ENCODE measurements at regions not wholly inside any gene's neighbourhood (a gene's known extent, or its start where the extent isn't known, plus 50 kb on each side); places are given as distances from the start of the nearest gene placed in this dataset.
A peak's percentile ranks its signal among the peaks of the same experiment; 100 is the strongest.

DNA sequence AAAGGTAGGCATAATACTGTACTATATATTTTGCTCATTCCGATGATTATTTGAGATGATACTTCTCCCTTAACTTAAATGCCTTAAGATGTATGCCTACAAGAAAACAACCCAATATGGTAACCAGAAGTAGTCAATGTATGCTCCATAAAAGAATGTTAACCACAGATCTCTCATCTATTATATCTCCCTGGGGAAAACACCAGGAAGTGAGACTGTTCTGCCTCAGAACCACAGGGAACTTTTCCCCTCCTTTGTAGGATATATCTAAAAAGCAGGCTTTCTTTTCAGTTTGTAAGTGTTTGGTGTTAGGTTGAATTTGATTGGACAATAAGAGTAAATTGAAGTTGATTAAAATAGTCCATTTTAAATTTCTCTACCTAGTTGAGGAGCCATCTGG is 1160.5 kb upstream of the NXPH2 start:
- no peak for DNase-seq

DNA sequence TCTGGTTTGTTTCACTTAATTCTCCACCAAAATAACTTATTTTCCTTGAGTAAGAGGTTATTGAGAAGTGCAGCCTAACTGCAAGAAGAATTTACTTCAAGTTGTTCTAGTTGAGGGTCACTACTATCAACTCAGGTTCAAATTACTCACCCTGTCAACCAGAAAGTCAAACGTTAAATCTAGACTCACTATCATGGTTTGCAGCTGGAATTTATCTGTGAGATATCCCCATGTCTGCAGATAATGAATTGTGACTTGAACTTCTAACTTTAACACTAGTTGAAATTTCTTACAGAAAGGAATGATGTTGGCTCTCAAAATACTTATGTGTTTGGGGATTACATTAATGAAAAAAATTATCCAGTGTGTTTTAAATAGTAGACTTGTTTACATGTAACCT is 1145.7 kb upstream of the NXPH2 start:
- DNase-seq, result no peak

DNA sequence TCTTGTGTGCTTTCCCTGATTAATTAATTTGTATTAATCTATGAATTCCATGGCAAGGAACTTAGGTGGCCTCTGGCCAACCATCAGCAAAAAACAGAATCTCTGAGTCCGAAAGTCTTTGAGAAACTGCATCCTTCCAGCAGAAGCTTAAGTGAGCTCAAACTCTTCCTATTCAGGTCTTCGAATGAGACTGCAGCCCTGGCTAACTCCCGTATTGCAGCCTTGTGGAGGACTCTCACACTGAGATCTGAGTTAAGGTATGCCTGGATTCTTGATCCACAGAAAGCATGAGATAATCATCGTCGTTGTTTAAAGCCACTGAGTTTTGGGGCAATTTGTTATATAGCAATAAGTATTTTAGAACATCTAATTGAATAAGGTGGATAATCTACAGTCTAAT is 1143.9 kb upstream of the NXPH2 start:
- DNase-seq, result no peak

DNA sequence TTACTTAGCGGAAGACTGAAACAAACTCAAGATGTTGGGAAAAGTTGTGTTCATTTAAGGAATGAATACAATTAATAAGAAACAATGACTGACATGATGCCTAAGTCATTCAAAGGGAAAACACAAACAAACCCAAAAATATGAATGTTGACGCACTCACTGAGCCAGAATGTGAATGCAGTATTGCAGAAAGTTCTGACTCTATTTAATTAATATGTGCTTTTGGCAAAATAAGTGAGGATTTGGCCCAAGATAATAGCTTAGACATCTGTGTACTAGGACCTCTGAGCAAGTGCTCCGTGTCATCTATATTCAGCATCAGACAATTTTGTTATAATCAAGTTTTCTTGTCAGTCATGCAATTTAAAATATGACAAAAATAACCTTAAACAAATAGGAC is 1138.8 kb upstream of the NXPH2 start:
- DNase-seq, result peak; percentile 5

DNA sequence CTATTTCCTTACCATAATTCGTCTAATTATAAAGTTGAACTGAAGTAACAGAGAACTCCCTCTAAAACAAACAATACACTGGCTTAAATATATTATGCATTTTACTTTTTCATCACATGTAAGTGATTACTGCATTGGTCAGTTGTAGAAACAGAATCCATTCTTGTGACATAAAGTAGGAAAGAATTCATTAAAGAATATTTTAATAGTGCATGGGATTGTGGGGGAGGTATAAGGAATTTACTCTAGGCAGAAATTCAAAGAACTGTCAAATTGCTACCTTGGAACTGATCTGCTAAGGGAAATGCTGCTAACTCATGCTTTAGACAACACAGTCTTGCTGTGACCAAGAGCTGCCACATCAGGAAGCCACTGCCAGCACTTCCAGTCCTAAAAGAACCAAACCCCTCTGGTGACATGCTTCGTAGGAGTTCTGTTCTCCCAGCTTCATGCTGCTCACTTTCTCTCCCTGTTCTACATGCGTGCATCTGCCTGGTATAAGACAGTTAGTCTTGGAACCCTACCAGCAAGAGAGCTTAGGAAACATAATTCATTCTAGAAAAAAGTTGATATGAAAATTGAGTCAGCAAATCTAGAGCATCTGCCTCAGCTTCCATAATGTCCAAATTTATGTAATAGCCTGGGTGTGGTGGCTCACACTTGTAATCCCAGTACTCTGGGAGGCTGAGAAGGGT is 1137.6 kb upstream of the NXPH2 start:
- DNase-seq, result no peak

DNA sequence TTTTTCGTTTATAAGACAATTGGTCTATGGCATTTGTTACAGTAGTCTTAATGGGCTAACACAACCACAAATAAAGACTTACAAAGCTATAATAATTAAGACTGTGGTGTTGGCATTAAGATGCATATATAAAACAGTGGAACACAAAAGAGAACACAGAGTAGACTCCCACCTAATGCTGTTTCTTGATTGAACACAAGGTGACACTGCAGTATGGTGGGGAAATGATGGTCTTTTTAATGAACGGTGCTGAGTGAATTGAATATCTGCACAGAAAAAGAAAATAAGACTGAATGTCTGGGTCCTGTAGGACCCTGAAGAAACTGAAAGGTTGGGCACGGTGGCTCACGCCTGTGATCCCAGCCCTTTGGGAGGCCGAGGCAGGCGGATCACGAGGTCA is 1136.6 kb upstream of the NXPH2 start:
- no peak for DNase-seq

DNA sequence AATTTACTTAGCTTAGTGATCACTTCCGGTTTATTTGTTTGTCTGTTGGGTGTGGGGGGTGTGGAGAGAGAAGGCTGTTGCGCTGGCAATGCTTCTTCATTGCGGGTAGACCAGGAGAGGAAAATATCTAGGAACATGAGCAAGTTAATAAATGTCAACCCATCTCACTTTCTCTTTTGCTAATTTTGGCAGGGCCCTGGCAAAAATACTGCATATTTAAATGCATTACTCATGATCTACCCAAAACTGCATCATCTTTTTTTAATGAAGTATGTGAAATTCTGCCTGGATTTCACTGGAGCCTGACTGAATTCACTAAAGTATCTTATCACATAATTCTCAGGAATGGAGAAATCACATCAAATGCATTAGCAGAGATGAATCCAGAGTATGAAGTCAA is 1131.0 kb upstream of the NXPH2 start:
- DNase-seq, result no peak

DNA sequence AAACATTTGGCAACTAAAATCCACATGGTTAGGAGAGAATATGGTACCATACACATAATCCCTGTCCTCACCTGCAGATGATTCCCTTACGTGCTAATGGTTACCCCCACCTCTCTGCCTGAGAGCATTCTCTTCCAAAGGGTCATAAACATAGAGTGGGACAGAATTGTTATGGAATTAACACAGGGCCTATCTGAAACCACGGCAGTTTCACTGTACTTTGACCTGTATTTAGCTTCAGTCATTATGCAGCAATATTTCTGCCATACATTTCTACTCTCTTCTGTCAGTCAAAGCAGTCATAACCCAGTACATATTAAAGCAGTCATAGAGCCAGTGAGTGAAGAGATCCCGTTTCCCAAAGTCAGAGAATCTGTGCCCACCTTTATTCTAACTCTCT is 1128.9 kb upstream of the NXPH2 start:
- no peak for DNase-seq

DNA sequence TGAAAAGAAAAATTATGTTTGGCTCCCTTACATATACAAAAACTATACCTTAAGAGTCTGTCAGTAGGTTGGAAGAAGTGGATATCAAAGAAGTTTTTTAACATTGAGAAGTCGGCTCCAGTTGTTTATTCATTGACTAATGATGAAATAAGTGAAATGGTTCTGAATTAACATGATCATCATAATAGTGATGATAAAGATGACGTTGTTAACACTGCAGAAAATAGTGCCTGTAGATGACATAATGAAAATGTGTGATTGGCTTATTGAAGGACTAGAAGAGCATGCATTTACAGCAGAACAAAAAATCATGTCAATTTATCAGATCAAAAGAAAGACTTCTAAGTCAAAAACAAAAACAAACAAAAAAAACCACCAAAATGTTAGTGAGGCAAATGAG is 1125.4 kb upstream of the NXPH2 start:
- DNase-seq, result no peak

DNA sequence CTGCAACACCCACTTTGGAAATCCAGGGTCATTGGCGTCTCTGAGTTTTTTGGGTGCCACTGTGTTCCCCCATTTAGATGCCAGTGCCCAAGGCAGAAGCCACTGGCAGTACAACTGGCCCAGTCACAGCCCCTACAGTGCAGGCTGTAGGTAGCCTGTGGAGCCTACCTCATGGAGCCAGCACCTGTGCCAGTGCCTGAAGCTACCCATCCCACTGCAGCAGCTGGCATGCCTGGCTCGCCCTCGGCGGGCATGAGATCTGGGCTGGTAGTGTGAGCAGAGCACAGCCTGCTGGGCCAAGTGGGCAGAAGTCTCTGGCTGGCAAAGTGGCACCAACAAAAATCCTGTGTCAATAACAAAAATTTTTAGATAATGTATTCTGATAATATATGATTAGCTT is 1111.4 kb upstream of the NXPH2 start:
- DNase-seq, result no peak

DNA sequence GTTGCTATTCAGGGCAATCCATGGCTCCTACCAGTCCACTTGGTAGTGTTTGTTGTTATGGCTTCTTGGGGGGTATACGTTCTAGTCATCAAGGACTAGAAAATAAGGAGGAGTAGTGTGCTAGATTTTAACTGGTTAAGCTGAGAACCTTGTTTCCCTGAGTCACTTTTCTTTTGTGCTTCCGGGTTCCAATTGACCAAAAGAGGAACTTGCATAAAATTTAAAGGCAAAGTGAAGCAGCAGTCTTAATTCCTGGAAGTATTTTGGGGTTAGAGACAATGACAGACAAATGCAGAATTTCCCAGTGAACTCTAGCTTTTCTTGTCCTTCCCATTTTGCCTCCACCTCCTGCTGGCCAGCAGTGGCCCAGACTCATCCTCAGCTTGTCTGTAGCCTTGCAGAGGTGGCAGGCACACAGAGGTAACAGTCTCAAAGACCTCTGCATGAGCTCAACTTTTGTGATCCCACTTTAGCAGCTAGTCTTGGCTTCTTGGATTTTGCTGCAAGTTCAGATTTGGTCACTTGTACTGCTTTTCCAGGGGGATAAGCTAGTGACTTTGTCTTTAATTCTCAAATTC is 1105.8 kb upstream of the NXPH2 start:
- no peak for DNase-seq

DNA sequence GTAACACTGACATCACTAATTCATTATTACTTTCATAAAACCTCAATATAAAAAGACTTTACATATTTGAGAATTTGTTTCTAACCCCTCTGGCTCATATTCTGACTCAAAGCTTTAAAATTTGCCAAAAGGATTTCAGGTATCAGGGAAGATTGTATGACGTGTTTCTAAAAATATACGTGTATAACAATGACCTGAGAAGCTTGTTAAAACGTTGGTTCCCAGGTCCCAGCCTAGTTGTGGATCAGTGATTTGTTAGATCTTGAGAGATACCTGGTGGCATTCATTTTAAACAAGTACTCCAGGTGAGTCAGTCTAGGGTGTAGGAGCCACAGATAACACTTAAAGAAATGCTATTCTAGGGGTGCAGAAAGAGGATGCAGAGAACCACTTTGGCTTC is 1096.8 kb upstream of the NXPH2 start:
- DNase-seq, result no peak

DNA sequence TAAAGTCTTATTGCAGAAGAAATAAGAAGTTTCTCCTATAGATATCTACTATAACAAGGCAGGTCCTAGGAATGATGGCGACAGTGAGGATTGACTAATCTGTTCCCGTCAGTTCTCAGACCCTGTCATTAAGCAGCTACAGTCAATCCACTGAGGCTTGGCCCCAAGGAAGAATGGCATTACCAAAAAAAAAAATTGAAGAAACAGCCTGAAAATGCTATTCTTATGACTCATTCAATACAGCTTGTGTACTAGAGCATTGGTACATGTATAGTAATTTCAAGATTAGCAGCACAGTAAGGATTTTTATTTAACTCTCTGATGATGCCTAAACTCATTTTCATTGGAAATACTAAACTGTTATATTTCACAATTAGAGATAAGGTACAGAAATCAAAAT is 1096.1 kb upstream of the NXPH2 start:
- DNase-seq, result no peak

DNA sequence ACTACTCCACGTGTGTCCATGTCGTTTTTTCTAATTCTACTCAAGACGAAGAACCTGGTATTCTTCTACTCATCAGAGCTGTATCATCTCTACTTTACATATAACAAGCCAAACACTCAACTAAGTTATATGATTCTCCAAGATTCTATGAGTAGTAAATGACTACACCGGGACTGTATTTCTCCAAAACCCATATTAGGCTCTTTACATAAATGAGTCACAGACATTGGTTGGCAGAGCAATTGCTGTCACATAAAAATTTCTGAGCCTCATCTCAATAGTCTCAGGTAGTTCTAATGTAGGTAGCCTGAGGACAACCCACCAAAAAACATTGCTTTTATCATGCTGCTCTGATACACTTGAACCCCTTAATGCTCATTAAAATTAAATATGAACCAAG is 1092.3 kb upstream of the NXPH2 start:
- no peak for DNase-seq

DNA sequence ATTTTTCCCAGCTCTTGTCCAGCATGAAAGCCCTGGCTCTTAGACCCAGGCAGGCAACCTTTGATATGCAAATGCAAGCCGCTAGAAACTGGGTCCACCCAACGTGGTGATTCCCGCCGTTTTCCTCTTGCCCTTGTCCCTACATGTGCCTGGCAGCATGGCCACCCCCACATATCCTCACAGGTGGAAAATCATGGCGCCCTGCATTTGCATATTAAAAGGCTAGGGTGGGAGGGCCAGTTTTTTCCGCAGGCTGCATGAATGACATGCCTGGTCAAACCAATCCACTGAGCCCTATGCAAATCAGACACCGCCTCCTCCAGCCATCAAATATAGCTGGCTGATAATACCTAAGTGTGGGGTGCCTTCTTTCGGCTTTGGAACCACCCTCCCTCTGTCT is 1091.8 kb upstream of the NXPH2 start:
- DNase-seq, result no peak

DNA sequence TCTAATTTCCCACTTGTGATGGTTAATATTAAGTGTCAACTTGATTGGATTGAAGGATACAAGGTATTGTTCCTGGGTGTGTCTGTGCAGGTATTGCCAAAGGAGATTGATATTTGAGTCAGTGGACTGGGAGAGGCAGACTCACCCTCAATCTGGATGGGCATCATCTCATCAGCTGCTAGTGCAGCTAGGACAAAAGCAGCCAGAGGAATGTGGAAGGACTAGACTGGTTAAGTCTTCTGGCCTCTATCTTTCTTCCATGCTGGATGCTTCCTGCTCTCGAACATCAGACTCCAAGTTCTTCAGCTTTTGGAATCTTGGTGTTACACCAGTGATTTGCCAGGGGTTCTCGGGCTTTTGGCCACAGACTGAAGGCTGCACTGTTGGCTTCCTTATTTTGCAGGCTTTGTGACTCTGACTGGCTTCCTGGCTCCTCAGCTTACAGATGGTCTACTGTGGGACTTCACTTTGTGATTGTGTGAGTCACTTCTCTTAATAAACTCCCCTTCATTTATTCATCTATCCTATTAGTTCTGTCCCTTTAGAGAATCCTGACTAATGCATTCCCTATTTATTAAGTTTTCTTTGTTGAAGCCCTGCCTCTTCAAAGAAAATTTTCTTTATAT is 1087.5 kb upstream of the NXPH2 start:
- DNase-seq, result no peak

DNA sequence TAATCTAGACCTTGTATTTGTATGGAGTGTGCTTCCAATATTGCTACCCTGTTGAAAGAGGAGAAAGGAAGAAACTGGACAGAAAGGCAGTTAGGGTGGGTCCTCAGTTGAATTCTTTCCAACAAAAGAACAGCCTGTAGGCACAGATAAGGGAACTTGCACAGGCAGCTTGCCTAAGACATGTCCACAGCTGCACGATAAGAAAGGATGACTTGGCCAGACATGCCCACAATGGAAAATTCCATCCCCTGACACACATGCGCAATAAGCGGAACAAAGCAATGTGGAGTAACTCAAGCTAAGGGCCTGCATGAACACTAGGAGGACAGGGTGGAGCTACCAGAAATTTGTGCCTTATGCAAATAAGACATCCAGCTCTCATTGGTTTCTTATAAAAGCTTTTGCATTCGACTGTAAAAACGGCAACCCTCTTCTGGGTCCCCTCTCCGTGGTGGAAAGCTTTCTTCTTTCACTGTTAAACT is 1084.7 kb upstream of the NXPH2 start:
- DNase-seq, result no peak

DNA sequence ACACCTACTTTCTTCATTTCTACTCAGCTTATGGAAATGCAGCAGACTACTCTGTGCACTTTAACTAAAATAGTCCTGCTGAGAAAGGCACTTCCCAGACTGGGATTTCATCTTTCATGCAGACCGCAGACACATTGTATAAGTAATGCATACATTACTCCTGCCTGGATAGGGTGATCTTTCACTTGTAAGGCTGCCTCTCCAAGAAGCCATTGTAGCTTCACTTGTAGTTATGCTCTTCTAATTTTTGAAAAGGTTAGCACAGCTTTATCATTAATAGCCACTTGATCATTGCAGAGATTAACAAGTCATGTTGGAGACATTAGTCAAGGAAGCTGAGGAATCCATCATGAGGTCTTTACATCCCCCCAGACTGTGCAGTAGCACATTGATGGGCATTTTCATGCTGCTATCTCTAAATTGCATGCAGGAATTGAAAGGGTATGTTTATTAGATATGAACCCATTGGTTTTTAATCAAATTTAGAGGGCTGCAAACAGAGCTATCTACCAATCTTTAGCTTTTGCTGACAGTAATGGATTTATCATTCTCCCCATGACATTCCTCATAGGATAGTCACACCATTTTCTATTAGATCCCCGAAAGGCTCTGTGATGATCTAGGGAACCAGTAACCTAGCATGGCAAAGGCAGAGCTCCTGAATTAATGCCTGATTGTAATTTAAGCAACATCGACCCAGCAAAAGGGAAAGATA is 1074.7 kb upstream of the NXPH2 start:
- DNase-seq, result no peak

DNA sequence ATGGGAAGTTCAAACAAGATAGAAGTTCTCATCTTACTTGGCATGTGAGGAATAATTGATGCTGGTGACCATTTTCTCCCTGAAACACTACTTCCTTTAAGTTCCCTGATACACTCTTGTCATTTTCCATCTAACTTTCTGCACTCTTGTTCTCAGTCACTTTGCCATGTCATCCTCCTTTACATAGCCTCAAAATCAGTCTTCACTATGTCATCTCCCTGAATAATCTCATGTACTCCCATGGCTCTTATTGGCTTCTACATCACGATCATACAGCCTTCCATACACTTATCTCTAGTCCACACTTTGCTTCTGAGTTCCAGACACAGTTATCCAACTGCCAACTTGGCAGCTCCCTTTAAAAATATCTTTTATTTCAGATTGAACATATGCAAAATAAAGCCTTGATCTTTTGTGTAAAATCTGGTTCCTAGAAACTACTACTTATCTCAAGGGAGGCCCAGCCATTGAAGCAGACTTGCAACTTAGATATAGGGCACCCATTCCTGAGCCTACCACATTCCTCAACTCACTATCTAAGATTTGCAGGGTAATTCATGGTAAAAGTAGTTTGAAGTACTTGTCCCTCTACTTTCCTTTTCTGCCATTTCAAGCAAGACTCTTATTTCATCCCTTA is 1070.2 kb upstream of the NXPH2 start:
- no peak for DNase-seq

DNA sequence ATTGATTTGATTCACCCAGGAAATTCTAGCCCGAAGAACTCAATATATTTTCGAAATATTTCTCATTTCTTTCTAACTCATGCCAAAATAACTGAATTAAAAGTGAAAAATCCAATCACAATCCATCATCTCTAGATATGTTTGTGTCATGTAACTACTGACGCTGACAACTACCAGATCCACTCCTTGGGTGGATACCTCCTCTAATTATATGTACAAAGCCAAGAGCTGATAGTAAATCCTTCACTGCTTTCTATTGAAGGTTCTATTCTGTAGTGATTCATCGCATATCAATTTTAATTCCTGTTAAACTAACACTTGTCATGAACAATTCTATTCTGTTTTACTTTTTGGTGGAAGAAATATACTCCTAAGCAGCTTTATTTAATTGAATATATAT is 1056.6 kb upstream of the NXPH2 start:
- DNase-seq, result no peak

DNA sequence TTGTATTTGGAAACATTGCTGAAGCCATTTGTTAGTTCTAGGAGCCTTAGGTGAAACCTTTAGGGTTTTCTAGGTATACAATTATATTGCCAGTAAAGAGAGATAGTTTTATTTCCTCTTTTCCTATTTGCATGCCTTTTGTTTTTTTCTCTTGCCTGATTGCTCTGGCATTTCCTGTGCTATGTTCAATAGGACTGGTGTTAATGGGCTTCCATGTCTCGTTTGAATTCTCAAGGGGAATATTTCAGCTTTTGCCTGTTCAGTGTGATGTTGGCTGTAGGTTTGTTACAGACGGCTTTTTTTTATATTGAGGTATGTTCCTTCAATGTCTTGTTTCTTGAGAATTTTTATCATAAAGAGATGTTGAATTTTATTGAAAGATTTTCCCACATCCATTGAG is 1054.9 kb upstream of the NXPH2 start:
- DNase-seq, result no peak

DNA sequence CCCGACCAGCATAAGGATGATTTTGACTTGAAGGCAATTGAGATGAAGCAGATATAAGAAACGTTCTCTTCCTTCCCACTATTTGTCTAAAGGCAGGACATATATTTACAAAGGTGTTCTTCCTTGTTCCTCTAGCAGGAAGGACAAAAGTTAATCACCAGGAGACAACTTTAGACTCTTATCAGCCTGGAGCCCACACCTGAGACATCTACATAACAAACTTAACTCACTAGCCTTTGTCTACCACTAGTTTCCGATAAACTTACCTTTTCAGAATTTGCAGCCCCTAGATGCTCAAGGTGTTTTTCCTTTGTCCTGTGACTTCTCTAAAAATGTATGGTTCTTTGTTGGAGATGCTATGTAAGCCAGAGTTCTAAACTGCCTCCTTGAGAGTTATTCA is 1047.8 kb upstream of the NXPH2 start:
- DNase-seq, result no peak

DNA sequence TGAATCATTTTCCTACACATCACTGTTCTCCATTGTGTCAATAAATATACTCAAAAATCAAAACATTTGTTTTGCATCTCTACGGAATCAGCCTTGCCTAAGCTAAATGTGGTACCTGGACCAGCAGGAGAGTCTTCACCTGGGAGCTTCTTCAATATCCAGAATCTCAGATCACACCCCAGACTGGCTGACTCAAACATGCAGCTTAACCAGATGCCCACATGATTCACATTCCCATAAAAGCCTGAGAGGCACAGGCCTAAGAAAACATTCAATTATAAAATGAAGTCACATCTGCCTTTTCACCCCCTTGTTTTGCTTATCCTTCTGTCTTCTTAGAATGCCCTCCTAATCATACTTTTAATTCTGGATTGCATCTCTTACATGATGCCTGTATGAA is 1045.5 kb upstream of the NXPH2 start:
- no peak for DNase-seq
